Neuronal stem cell (in vitro differentiated cells): ENCODE measurements at regions not wholly inside any gene's neighbourhood (a gene's known extent, or its start where the extent isn't known, plus 50 kb on each side); places are given as distances from the start of the nearest gene placed in this dataset.

ENCODE experiments used
- DNase-seq: peaks from one replicate; pipeline ENCODE4 v3.0.0-alpha.2; 2013; ENCODE audit warnings: low spot score
- H2AFZ ChIP-seq: one replicate; pipeline ENCODE4 v1.6.1; 2013; ENCODE audit warnings: mild to moderate bottlenecking, low read length, inconsistent platforms
- H2AK5ac ChIP-seq: 2 replicates; pipeline ENCODE4 v1.6.1; 2013; ENCODE audit warnings: low read depth, mild to moderate bottlenecking, inconsistent platforms, low read length, moderate library complexity, mixed read lengths
- H2BK120ac ChIP-seq: 2 replicates; pipeline ENCODE4 v1.6.1; 2013; ENCODE audit warnings: low read depth, mild to moderate bottlenecking, inconsistent platforms, low read length, moderate library complexity, mixed read lengths
- H2BK12ac ChIP-seq: one replicate; pipeline ENCODE4 v1.6.1; 2013; ENCODE audit warnings: low read length, inconsistent platforms
- H2BK15ac ChIP-seq: 2 replicates; pipeline ENCODE4 v1.6.1; 2013; ENCODE audit warnings: mild to moderate bottlenecking, low read length, inconsistent platforms, mixed read lengths
- H2BK5ac ChIP-seq: one replicate; pipeline ENCODE4 v1.6.1; 2013; ENCODE audit warnings: inconsistent platforms, mild to moderate bottlenecking, low read length, moderate library complexity
- H3K14ac ChIP-seq: one replicate; pipeline ENCODE4 v1.6.1; 2013; ENCODE audit warnings: low read length, inconsistent platforms
- H3K18ac ChIP-seq: 2 replicates; pipeline ENCODE4 v1.6.1; 2013; ENCODE audit warnings: low read length, inconsistent platforms
- H3K23ac ChIP-seq: 2 replicates; pipeline ENCODE4 v1.6.1; 2013; ENCODE audit warnings: low read depth, mild to moderate bottlenecking, mixed read lengths, low read length, inconsistent platforms; ENCODE audit not compliant: poor library complexity
- H3K27ac ChIP-seq: replicated peaks from 3 replicates; pipeline ENCODE4 v1.5.1; 2013; ENCODE audit warnings: low read length, inconsistent platforms
- H3K27me3 ChIP-seq, 3 experiments: 2 replicates each; pipeline ENCODE4 v1.6.1; 2013; ENCODE audit warnings: low read length in 3 of 3, mild to moderate bottlenecking in 2 of 3, inconsistent platforms in 1 of 3, low read depth in 1 of 3, mixed read lengths in 1 of 3, moderate library complexity in 1 of 3; ENCODE audit not compliant: control insufficient read depth in 3 of 3, insufficient read depth in 3 of 3
- H3K36me3 ChIP-seq, 2 donors: replicated peaks in 1 of 2; 2 replicates each; pipeline ENCODE4 v1.6.1; 2013; ENCODE audit warnings: low read length in 2 of 2; ENCODE audit not compliant: control insufficient read depth in 2 of 2, insufficient read depth in 2 of 2
- H3K4ac ChIP-seq: 2 replicates; pipeline ENCODE4 v1.6.1; 2013; ENCODE audit warnings: inconsistent platforms, mild to moderate bottlenecking, low read length, moderate library complexity
- H3K4me1 ChIP-seq, 2 donors: 1 replicate in 1 of 2; 2 replicates in 1 of 2; pipeline ENCODE4 v1.6.1; 2013; ENCODE audit warnings: low read length in 2 of 2, low read depth in 1 of 2; ENCODE audit not compliant: control insufficient read depth in 2 of 2, insufficient read depth in 1 of 2
- H3K4me2 ChIP-seq: one replicate; pipeline ENCODE4 v1.6.1; 2013; ENCODE audit warnings: mild to moderate bottlenecking, low read length, inconsistent platforms; ENCODE audit not compliant: insufficient read depth, poor library complexity, severe bottlenecking
- H3K4me3 ChIP-seq, 2 donors: 2 replicates each; pipeline ENCODE4 v1.5.1; 2013; ENCODE audit warnings: low read length in 2 of 2, mild to moderate bottlenecking in 2 of 2, inconsistent platforms in 1 of 2, moderate library complexity in 1 of 2
- H3K79me1 ChIP-seq: one replicate; pipeline ENCODE4 v1.6.1; 2013; ENCODE audit warnings: low read depth, mild to moderate bottlenecking, inconsistent platforms, low read length, moderate library complexity
- H3K9ac ChIP-seq: one replicate; pipeline ENCODE4 v1.6.1; 2013; ENCODE audit warnings: mild to moderate bottlenecking, low read depth, low read length, inconsistent platforms; ENCODE audit not compliant: poor library complexity
- H3K9me3 ChIP-seq, 2 donors: replicated peaks in 1 of 2; 2 replicates each; pipeline versions ENCODE3 to v1.6.1; 2013; ENCODE audit warnings: low read length in 2 of 2, mild to moderate bottlenecking in 2 of 2, inconsistent platforms in 1 of 2, low read depth in 1 of 2, mixed read lengths in 1 of 2, moderate library complexity in 1 of 2; ENCODE audit not compliant: control insufficient read depth in 2 of 2, insufficient read depth in 1 of 2
- H4K8ac ChIP-seq: one replicate; pipeline ENCODE4 v1.6.1; 2013; ENCODE audit warnings: low read depth, mild to moderate bottlenecking, inconsistent platforms, low read length, moderate library complexity
- H4K91ac ChIP-seq: one replicate; pipeline ENCODE4 v1.6.1; 2013; ENCODE audit warnings: low read length, low read depth, mild to moderate bottlenecking, inconsistent platforms; ENCODE audit not compliant: poor library complexity
- WGBS, 2 donors: extraction: QIAGEN DNeasy Blood & Tissue Kit; methylation state at CpG; one replicate each; pipeline ENCODE4 v1.1.7; 2013; ENCODE audit warnings: missing lambda C conversion rate in 2 of 2, mixed read lengths in 1 of 2; ENCODE audit not compliant: insufficient read length in 2 of 2, insufficient replicate concordance in 1 of 2; ENCODE audit errors: extremely low coverage in 2 of 2; 5-methylcytosine and 5-hydroxymethylcytosine counted together

DNA sequence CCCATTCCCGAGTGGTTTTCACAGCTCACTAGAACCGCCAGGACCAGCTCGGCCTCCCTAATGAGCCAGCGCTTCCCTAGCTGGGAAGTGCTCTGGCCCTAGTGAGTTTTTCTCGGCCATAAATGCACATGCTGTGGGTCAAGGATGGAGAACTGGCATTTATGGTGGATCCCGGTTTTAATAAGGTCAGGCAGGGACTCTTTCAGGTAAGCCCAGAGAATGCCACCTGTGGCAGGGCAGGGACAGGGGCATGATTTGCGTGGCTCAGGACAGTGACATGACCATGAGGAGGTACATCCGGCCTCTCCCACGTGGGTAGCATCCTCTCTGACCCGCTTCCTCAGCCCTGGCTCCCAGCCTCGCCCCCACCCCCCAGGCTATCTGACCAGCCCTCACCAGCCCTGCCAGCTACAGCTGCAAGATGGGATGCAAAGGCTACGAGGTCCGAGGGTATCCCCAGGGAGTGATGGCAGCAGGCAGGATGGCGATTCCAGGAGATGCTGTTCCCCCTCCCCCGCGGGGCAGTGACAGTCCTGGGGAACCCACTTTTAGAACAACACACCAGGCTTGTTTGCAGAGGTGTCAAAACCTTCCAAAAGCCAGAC is 60.3 kb upstream of the ADAMTS2 start:
- no peak overlapping the region for H3K4me2 ChIP-seq

DNA sequence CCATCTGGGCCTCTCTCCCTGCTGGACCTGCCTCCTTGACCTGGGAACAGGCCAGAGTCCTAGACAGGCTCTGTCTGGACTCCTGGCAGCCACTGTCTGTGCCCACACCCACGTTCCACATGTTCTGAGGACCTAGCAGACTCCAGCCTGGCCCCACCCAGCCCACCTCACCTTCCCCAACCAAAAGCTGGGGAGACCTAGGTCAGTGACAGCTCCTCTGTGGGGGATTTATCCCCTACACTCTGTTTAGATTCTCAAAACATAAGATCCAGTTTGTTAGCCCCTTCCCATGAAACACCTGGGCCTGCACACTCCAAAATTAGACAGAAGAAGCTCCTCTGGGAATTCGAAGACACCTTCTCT is 59.8 kb upstream of the ADAMTS2 start:
- no peak overlapping the region for H3K23ac ChIP-seq
- no peaks in the 10 kb centered on the region for H3K27me3 ChIP-seq
- peaks cover 4 to 10% of the 10 kb centered on the region in 2 donors for H3K9me3 ChIP-seq
- H3K4me1 ChIP-seq = peaks cover 0 to 1% of the 10 kb centered on the region in 2 donors
- H2AK5ac ChIP-seq = peak overlapping the region; percentile 43
- no peak overlapping the region for H3K27ac ChIP-seq
- H3K36me3 ChIP-seq = no peaks in the 10 kb centered on the region
- H4K8ac ChIP-seq = no peak overlapping the region
- no peak overlapping the region for H3K4me3 ChIP-seq
- H3K79me1 ChIP-seq = no peaks in the 10 kb centered on the region
- no peak overlapping the region for H2BK120ac ChIP-seq
- H3K18ac ChIP-seq = peak overlapping the region; percentile 38
- H2AFZ ChIP-seq = no peak overlapping the region
- no peak overlapping the region for H2BK12ac ChIP-seq
- no peak overlapping the region for H2BK5ac ChIP-seq
- H3K9ac ChIP-seq = no peak overlapping the region
- no CpG with 5 or more reads among the region's 2 CpGs for WGBS, 2 donors
- no peak for DNase-seq
- H3K4me2 ChIP-seq = no peak overlapping the region
- H3K14ac ChIP-seq = peak overlapping the region; percentile 67
- H2BK15ac ChIP-seq = no peak overlapping the region
- no peak overlapping the region for H3K4ac ChIP-seq
- no peak overlapping the region for H4K91ac ChIP-seq

More for the DNA sequence above, 60.3 kb upstream of the ADAMTS2 start:
- H3K4ac ChIP-seq = no peak overlapping the region
- no peaks in the 10 kb centered on the region for H3K27me3 ChIP-seq
- H3K27ac ChIP-seq = no peak overlapping the region
- H3K23ac ChIP-seq = no peak overlapping the region
- peak overlapping the region; percentile 81 for H3K18ac ChIP-seq
- peaks cover 0 to 6% of the 10 kb centered on the region in 2 donors for H3K9me3 ChIP-seq
- WGBS, 2 donors = no CpG with 5 or more reads among the region's 16 CpGs
- H3K9ac ChIP-seq = no peak overlapping the region
- no peak overlapping the region for H2BK120ac ChIP-seq
- peaks cover 0 to 1% of the 10 kb centered on the region in 2 donors for H3K4me1 ChIP-seq
- H2BK15ac ChIP-seq = no peak overlapping the region
- H3K4me3 ChIP-seq = peak overlapping the region in 1 of 2 donors; percentile 16
- H3K79me1 ChIP-seq = no peaks in the 10 kb centered on the region
- no peak overlapping the region for H2BK5ac ChIP-seq
- no peak overlapping the region for H4K8ac ChIP-seq
- H4K91ac ChIP-seq = no peak overlapping the region
- H2AFZ ChIP-seq = no peak overlapping the region
- DNase-seq = no peak
- no peaks in the 10 kb centered on the region for H3K36me3 ChIP-seq
- H3K14ac ChIP-seq = peak overlapping the region; percentile 76
- H2BK12ac ChIP-seq = no peak overlapping the region
- peak overlapping the region; percentile 48 for H2AK5ac ChIP-seq

DNA sequence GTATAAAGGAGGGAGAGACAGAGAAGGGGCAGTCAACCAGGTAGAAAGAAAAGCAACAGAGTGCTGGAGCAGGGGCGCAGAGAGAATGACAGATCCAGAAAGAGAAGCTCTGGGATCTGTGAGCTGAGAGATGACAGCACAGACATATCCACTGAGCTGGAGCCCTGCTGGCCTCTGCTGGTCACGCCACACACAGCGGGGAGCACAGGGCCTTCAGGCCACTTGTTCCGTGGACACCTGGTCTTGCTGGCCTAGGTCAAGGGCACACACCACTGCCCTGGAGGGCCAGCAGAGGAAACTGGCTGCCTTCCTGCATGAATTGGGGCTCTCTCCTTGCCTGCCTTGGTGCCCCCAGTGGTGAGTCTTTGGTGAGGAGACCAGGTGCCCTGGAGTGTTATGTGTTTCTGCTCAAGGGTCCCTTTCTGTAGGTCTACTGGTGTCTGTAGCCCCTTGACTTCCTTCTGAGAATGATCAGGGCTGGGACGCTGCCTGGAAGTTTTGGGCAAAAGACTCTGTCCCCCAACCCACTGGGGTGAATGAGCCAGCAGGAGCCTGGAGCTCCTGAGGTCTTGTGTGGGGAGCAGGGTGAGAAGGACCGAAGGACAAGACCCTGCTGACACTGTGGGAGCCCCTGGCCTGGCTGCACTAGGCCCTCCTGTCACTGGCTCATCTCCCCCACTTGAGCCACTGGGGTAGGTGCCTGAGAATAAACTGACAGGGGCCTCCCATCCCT is 59.2 kb upstream of the ADAMTS2 start:
- Histone ChIP-seq H2BK12ac (no peak overlapping the region), H2AFZ (no peak overlapping the region), H3K18ac (peak overlapping the region; percentile 38), H4K8ac (no peak overlapping the region), H3K27ac (no peak overlapping the region), H3K4me2 (no peak overlapping the region), H3K4ac (no peak overlapping the region), H3K36me3 (no peaks in the 10 kb centered on the region), H3K4me3 (peak overlapping the region in 1 of 2 donors; percentile 36), H3K23ac (no peak overlapping the region), H4K91ac (no peak overlapping the region), H3K27me3 (no peaks in the 10 kb centered on the region), H2BK5ac (no peak overlapping the region), H3K9ac (no peak overlapping the region), H3K4me1 (no peaks in the 10 kb centered on the region), H3K14ac (peak overlapping the region; percentile 67), H3K9me3 (peaks cover 5 to 11% of the 10 kb centered on the region in 2 donors), H3K79me1 (no peaks in the 10 kb centered on the region), H2BK15ac (no peak overlapping the region), H2BK120ac (no peak overlapping the region), H2AK5ac (peak overlapping the region; percentile 43)
- DNase-seq = no peak
- WGBS, 2 donors = no CpG with 5 or more reads among the region's 6 CpGs

DNA sequence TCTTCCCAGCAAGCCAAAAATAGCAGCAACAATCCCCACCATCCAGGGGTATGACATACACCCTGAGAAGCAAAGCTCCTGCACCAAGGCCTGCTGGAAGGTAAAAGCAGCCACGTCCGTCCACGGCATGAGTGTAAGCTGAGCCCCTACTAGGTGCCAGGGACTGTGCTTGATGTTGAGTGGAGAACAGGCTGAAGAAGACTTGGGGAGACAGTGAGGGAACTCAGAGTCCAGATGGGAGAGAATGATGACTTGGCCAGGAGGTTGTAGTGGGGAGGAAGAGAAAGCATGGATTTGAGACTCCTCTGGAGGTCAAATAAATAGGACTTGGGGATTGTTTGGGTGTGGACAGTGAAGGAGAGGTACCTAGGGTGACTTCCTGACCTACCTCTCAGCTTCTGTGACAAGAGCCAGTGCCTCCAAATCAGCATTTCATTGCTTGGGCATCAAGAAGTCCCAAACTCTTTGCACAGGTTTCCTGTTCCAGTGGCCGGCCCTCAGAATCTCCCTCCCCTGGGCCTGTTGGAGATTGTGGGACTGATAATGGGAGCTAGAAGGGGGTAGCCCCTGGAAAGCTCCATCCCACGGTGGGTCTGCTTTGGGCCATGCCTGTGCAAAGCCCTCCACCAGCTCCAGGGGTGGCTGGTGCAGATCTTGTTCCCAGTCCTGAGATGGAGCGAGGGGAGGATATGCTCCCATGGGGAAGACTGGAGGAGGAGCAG is 58.3 kb upstream of the ADAMTS2 start:
- no peak overlapping the region for H4K8ac ChIP-seq
- no peak overlapping the region for H2BK15ac ChIP-seq
- no peak overlapping the region for H4K91ac ChIP-seq
- H3K79me1 ChIP-seq = no peaks in the 10 kb centered on the region
- H3K27ac ChIP-seq = no peak overlapping the region
- peaks cover 5 to 13% of the 10 kb centered on the region in 2 donors for H3K9me3 ChIP-seq
- no peak overlapping the region for H3K9ac ChIP-seq
- no peak overlapping the region for H3K23ac ChIP-seq
- WGBS, 2 donors = no CpG with 5 or more reads among the region's 6 CpGs
- H3K14ac ChIP-seq = no peak overlapping the region
- H2AK5ac ChIP-seq = no peak overlapping the region
- no peaks in the 10 kb centered on the region for H3K4me1 ChIP-seq
- H2AFZ ChIP-seq = no peak overlapping the region
- no peak overlapping the region for H2BK5ac ChIP-seq
- no peak overlapping the region for H3K4ac ChIP-seq
- DNase-seq = no peak
- no peaks in the 10 kb centered on the region for H3K36me3 ChIP-seq
- H3K27me3 ChIP-seq = no peaks in the 10 kb centered on the region
- H3K18ac ChIP-seq = no peak overlapping the region
- H2BK12ac ChIP-seq = no peak overlapping the region
- H2BK120ac ChIP-seq = no peak overlapping the region
- H3K4me2 ChIP-seq = no peak overlapping the region
- no peak overlapping the region for H3K4me3 ChIP-seq
